Thyroid gland (tissue), 4 donors: ENCODE measurements at regions not wholly inside any gene's neighbourhood (a gene's known extent, or its start where the extent isn't known, plus 50 kb on each side); places are given as distances from the start of the nearest gene placed in this dataset.

Source experiments
- CTCF ChIP-seq, 6 experiments: fragments of 200-600 bp in 3 of 6; fragments of 450-650 bp in 3 of 6; sonication (generic) in 3 of 6; IDR thresholded peaks; one replicate each; pipeline ENCODE4 v1.5.1; 2016 to 2019; ENCODE audit warnings: antibody characterized with exemption in 6 of 6, mild to moderate bottlenecking in 2 of 6, inconsistent platforms in 1 of 6, moderate library complexity in 1 of 6
- POLR2A ChIP-seq, 2 donors: fragments of 450-650 bp; IDR thresholded peaks; one replicate each; pipeline ENCODE4 v1.6.1; 2017; ENCODE audit warnings: antibody characterized with exemption in 2 of 2, mild to moderate bottlenecking in 2 of 2, moderate library complexity in 1 of 2

DNA sequence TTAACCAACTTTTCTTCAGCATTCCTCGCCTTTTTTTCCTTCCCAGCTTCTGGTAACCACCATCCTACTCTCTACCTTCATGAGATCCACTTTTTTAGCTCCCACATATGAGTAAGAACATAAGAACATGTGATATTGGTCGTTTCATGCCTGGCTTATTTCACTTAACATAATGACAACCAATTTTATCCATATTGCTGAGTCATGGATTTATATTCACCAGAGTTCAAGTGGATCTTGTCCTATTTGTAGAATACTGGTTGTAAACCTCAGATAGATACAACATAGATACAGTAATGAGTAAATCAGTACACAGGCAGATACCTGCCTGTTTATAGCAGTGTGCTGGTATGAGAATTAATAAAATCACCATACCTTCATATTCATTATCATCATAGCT, 412.0 kb upstream of the RBMS3 start:
- no peak for TF ChIP-seq CTCF (IDR thresholded peaks at IDR 0.05)
- no peak for TF ChIP-seq POLR2A (IDR thresholded peaks at IDR 0.05)
